ENCODE measurements at regions not wholly inside any gene's neighbourhood (a gene's known extent, or its start where the extent isn't known, plus 50 kb on each side); places are given as distances from the start of the nearest gene placed in this dataset.

DNA sequence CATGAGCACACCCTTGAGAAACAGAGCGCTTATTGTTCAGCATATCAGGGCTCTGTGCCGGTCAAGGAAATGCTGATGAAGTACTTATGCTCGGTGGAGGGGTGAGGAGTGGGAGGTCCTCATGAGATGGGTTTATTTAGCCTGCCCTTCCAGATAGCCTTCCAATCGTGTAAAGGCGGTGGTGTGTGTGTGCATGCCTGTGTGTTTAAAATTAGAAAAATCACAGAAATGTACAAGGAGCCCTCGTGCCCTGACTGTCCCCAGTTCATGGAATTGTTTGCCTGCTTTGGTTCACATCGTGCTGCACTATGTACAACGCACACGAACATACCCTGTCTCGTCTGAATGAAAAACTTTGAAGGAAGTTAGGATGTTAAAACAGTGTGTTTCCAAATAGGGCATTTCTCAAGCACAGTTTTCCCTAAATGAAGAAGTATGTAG is 158.6 kb downstream of the AQP4 start:
- intact Hi-C loops (cut with micrococcal nuclease; ENCODE audit: unreplicated experiment) = no loop called here
- no peaks in the 10 kb centered on the region; a peak in 3 of 5 replicates for H3K27me3 ChIP-seq (ENCODE audit: control insufficient read depth in 1 of 2, insufficient read depth in 2 of 2, low read length in 2 of 2)
- H3K79me2 ChIP-seq (ENCODE audit: insufficient read depth, low read length) = no peaks in the 10 kb centered on the region
- H3K4me3 ChIP-seq (replicated peaks in 1 of 3; ENCODE audit: insufficient read depth in 1 of 3, low read depth in 2 of 3, low read length in 3 of 3) = no peak overlapping the region
- ChIA-PET CTCF (ENCODE audit: low intra/inter-chr PET ratio, low total read pairs) (no interaction called here), POLR2A (no interaction called here)
- FAIRE-seq = no peak
- H3K9ac ChIP-seq (ENCODE audit: insufficient read depth, low read depth, low read length) = no peak overlapping the region
- ATAC-seq = no peak
- no peak overlapping the region for H3K27ac ChIP-seq (ENCODE audit: extremely low read length, insufficient read depth, low read length)
- in situ Hi-C loops (cut with HindIII; ENCODE audit: extremely low pct_ligation_motif_present, low pct_unique_long_range_greater_than_20kb) = no loop called here
- no peaks in the 10 kb centered on the region for H3K9me3 ChIP-seq (ENCODE audit: low read length)
- no peaks in the 10 kb centered on the region for H3K4me1 ChIP-seq (ENCODE audit: insufficient read depth, low read length)
- TF ChIP-seq, protein P1, sequence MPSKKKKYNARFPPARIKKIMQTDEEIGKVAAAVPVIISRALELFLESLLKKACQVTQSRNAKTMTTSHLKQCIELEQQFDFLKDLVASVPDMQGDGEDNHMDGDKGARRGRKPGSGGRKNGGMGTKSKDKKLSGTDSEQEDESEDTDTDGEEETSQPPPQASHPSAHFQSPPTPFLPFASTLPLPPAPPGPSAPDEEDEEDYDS (CRISPR knock-in tag; IDR thresholded peaks at IDR 0.05) = no peak
- TF ChIP-seq, protein P2, sequence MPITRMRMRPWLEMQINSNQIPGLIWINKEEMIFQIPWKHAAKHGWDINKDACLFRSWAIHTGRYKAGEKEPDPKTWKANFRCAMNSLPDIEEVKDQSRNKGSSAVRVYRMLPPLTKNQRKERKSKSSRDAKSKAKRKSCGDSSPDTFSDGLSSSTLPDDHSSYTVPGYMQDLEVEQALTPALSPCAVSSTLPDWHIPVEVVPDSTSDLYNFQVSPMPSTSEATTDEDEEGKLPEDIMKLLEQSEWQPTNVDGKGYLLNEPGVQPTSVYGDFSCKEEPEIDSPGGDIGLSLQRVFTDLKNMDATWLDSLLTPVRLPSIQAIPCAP (CRISPR knock-in tag; IDR thresholded peaks at IDR 0.05; ENCODE audit: low read depth) = no peak
- TF ChIP-seq ISX (CRISPR knock-in tag; conservative IDR thresholded peaks at IDR 0.05) = no peak
- TF ChIP-seq CHD2 (IDR thresholded peaks at IDR 0.05; ENCODE audit: low read depth, low read length) = no peak
- TF ChIP-seq ZNF616 (CRISPR knock-in tag; IDR thresholded peaks at IDR 0.05; ENCODE audit: low read depth) = no peak
- no peak for TF ChIP-seq SOX6 (IDR thresholded peaks at IDR 0.05)
- no peak for TF ChIP-seq SOX6 (CRISPR knock-in tag; IDR thresholded peaks at IDR 0.05)
- TF ChIP-seq ZNF768 (CRISPR knock-in tag; IDR thresholded peaks at IDR 0.05) = no peak
- TF ChIP-seq SOX5 (CRISPR knock-in tag; IDR thresholded peaks at IDR 0.05; ENCODE audit: borderline replicate concordance) = no peak
- TF ChIP-seq KDM2A (CRISPR knock-in tag; IDR thresholded peaks at IDR 0.05; ENCODE audit: borderline replicate concordance, low read depth) = no peak
- no peak overlapping the region for H3K4me2 ChIP-seq (ENCODE audit: low read depth, low read length)
- no peaks in the 10 kb centered on the region for H4K20me1 ChIP-seq (ENCODE audit: insufficient read depth, low read length)
- WGBS (ENCODE audit: low lambda C conversion rate) = 16% methylated on average over 10 of the region's 10 CpGs
- H3K36me3 ChIP-seq (replicated peaks in 1 of 2; ENCODE audit: control insufficient read depth in 1 of 2, insufficient read depth in 2 of 2, low read length in 2 of 2) = no peaks in the 10 kb centered on the region
- no TSS peak for BruUV-seq (replicated peaks)
- no peak for DNase-seq (ENCODE audit: low spot score)
- no peak overlapping the region for H2AFZ ChIP-seq (ENCODE audit: low read length)

DNA sequence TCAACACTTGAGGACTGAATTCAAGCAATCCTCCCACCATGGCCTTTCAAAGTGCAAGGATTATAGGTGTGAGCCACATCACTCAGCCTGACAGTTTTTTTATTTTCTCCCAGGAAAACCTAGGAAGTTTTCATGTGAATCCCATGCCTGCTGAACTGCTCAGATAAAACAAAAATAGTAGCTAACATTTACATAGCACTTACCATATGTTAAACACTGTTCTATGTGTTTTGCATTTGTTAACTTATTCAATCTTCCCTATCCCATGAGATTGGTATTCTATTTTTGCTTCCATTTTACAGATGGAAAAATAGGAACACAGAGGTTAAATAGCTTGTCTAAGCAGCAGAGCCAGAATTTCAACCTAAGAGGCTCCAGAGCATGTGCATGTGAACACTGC is 157.4 kb upstream of the KCTD1 start:
- in situ Hi-C loops (cut with HindIII; ENCODE audit: extremely low pct_ligation_motif_present, low pct_unique_long_range_greater_than_20kb) (no loop called here), intact Hi-C loops (cut with micrococcal nuclease; ENCODE audit: unreplicated experiment) (no loop called here)
- H4K20me1 ChIP-seq (ENCODE audit: insufficient read depth, low read length) = no peaks in the 10 kb centered on the region
- no peak overlapping the region for H3K4me3 ChIP-seq (replicated peaks in 1 of 3; ENCODE audit: insufficient read depth in 1 of 3, low read depth in 2 of 3, low read length in 3 of 3)
- H3K79me2 ChIP-seq (ENCODE audit: insufficient read depth, low read length) = no peaks in the 10 kb centered on the region
- DNase-seq (ENCODE audit: low spot score) = no peak
- no peak overlapping the region for H3K27ac ChIP-seq (ENCODE audit: extremely low read length, insufficient read depth, low read length)
- no peaks in the 10 kb centered on the region; a peak in 3 of 5 replicates for H3K27me3 ChIP-seq (ENCODE audit: control insufficient read depth in 1 of 2, insufficient read depth in 2 of 2, low read length in 2 of 2)
- POLR2A ChIA-PET = no interaction called here
- H3K4me2 ChIP-seq (ENCODE audit: low read depth, low read length) = no peak overlapping the region
- TF ChIP-seq ZNF639 (CRISPR knock-in tag; conservative IDR thresholded peaks at IDR 0.05) (no peak), ZNF850 (CRISPR knock-in tag; conservative IDR thresholded peaks at IDR 0.05) (no peak), ZNF251 (CRISPR knock-in tag; IDR thresholded peaks at IDR 0.05) (no peak)
- no peaks in the 10 kb centered on the region for H3K9me3 ChIP-seq (ENCODE audit: low read length)
- H3K36me3 ChIP-seq (replicated peaks in 1 of 2; ENCODE audit: control insufficient read depth in 1 of 2, insufficient read depth in 2 of 2, low read length in 2 of 2) = no peaks in the 10 kb centered on the region
- no TSS peak for BruUV-seq (replicated peaks)
- no peak for FAIRE-seq
- no peak overlapping the region for H2AFZ ChIP-seq (ENCODE audit: low read length)
- ATAC-seq = no peak
- no peaks in the 10 kb centered on the region for H3K4me1 ChIP-seq (ENCODE audit: insufficient read depth, low read length)
- no peak overlapping the region for H3K9ac ChIP-seq (ENCODE audit: insufficient read depth, low read depth, low read length)
- CTCF ChIA-PET (ENCODE audit: low intra/inter-chr PET ratio, low total read pairs) = no interaction called here
